Caco-2 (cell line): ENCODE measurements at regions not wholly inside any gene's neighbourhood (a gene's known extent, or its start where the extent isn't known, plus 50 kb on each side); places are given as distances from the start of the nearest gene placed in this dataset.

Source experiments
- BruUV-seq: library from RNA; stranded (reverse); fragments of 400-500 nt; replicated peaks from 2 replicates; lab custom pipeline; 2021; lab: Mats Ljungman, UMichigan
- CTCF ChIA-PET: fragments of 300-600 bp; sonication (Branson Sonifier 250); formaldehyde crosslinking; loops from one replicate; lab custom pipeline; 2022; ENCODE audit warnings: antibody characterized with exemption; lab: Charles Lee
- POLR2A ChIA-PET: fragments of 300-600 bp; sonication (Branson Sonifier 250); formaldehyde crosslinking; loops from one replicate; lab custom pipeline; 2022; ENCODE audit warnings: antibody characterized with exemption; lab: Charles Lee
- DNase-seq, 2 experiments: peaks; one replicate each; pipeline versions ENCODE4 v3.0.0 to v3.0.0-alpha.2; 2020 to 2022
- H3K27me3 ChIP-seq: replicated peaks from 2 replicates; pipeline ENCODE4 v1.6.0; 2011; ENCODE audit warnings: low read length; ENCODE audit not compliant: control insufficient read depth, insufficient read depth
- H3K36me3 ChIP-seq: 2 replicates; pipeline ENCODE4 v1.5.1; 2011; ENCODE audit warnings: low read length; ENCODE audit not compliant: control insufficient read depth, insufficient read depth
- H3K4me1 ChIP-seq: fragments of 250-450 bp; sonication (Bioruptor Pico); 2 replicates; pipeline ENCODE4 v1.5.1; 2020; ENCODE audit warnings: mild to moderate bottlenecking
- H3K4me3 ChIP-seq: 2 replicates; pipeline ENCODE4 v1.5.1; 2011; ENCODE audit warnings: low read depth, mild to moderate bottlenecking, control low read depth, low read length
- H3K9me3 ChIP-seq: fragments of 250-450 bp; sonication (Bioruptor Pico); 2 replicates; pipeline ENCODE4 v1.5.1; 2020; ENCODE audit warnings: mild to moderate bottlenecking, moderate library complexity
- H3K27ac Mint-ChIP-seq: one replicate; pipeline ENCODE4 v1.8.0; 2022; ENCODE audit warnings: mixed read lengths; ENCODE audit not compliant: unreplicated experiment
- H3K27me3 Mint-ChIP-seq: one replicate; pipeline ENCODE4 v1.8.0; 2022; ENCODE audit warnings: mixed read lengths; ENCODE audit not compliant: insufficient read depth, unreplicated experiment
- H3K36me3 Mint-ChIP-seq: one replicate; pipeline ENCODE4 v1.8.0; 2022; ENCODE audit warnings: mild to moderate bottlenecking, mixed read lengths; ENCODE audit not compliant: insufficient read depth, unreplicated experiment
- H3K4me1 Mint-ChIP-seq: one replicate; pipeline ENCODE4 v1.8.0; 2022; ENCODE audit warnings: low read depth, mixed read lengths; ENCODE audit not compliant: unreplicated experiment
- H3K4me3 Mint-ChIP-seq: one replicate; pipeline ENCODE4 v1.8.0; 2022; ENCODE audit warnings: mild to moderate bottlenecking, moderate library complexity, mixed read lengths; ENCODE audit not compliant: unreplicated experiment
- H3K9me3 Mint-ChIP-seq: one replicate; pipeline ENCODE4 v1.8.0; 2022; ENCODE audit warnings: mixed read lengths; ENCODE audit not compliant: unreplicated experiment
- intact Hi-C: fragments of 100-400 bp; cut with micrococcal nuclease; formaldehyde crosslinking; loops from one replicate; pipeline ENCODE4 v1.10.0; 2022; ENCODE audit not compliant: unreplicated experiment
- TF ChIP-seq, protein P1 (sequence below), 2 experiments: fragments of 200-600 bp in 1 of 2; IDR thresholded peaks; 1 replicate in 1 of 2; 2 replicates in 1 of 2; pipeline versions ENCODE4 v1.5.1 to v1.8.0; 2011 to 2022; ENCODE audit warnings: antibody characterized with exemption in 1 of 2, control low read depth in 1 of 2, inconsistent platforms in 1 of 2, low read depth in 1 of 2, low read length in 1 of 2, mild to moderate bottlenecking in 1 of 2, moderate library complexity in 1 of 2; ENCODE audit not compliant: insufficient read depth in 1 of 2, severe bottlenecking in 1 of 2, unreplicated experiment in 1 of 2

DNA sequence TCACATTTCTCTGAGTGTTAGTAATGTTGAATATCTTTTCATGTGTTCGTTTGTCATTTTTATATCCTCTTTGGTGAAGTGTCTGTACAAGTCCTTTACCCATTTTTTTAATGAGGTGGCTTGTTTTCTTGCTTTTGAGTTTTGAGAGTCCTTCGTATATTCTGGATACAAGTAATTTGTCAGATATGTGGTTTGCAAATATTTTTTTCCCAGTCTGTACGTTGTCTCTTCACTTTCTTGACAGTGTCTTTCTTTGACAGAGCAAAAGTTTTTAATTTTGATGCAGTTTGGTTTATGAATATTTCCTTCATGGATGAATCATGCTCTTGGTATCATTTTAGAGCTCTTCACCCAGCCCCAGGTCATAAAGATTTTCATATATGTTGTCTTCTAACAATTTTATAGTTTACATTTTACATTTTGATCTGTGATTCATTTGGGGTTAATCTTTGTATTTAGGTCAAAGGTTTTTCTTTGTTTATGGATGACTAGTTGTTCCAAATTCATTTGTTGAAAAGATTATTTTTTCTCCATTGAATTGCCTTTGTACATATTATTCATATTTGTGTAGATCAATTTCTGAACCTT, 152.5 kb downstream of the MRPL14 start:
- CTCF ChIA-PET = interaction anchor here (0.6 kb wide), 1 partner anchor 202 kb away, joined by 4 read pairs; no protein-coding TSS in a partner anchor
- H3K4me3 Mint-ChIP-seq = no peak overlapping the region
- H3K36me3 Mint-ChIP-seq = peaks cover 4% of the 10 kb centered on the region
- H3K27ac Mint-ChIP-seq = no peak overlapping the region
- peaks cover 18% of the 10 kb centered on the region for H3K4me1 ChIP-seq
- POLR2A ChIA-PET = no interaction called here
- no peak overlapping the region for H3K4me3 ChIP-seq
- H3K27me3 ChIP-seq = no peaks in the 10 kb centered on the region
- H3K9me3 Mint-ChIP-seq = no peaks in the 10 kb centered on the region
- H3K4me1 Mint-ChIP-seq = peaks cover 7% of the 10 kb centered on the region
- no peaks in the 10 kb centered on the region for H3K9me3 ChIP-seq
- H3K27me3 Mint-ChIP-seq = no peaks in the 10 kb centered on the region
- no TSS peak for BruUV-seq
- TF ChIP-seq, protein P1, sequence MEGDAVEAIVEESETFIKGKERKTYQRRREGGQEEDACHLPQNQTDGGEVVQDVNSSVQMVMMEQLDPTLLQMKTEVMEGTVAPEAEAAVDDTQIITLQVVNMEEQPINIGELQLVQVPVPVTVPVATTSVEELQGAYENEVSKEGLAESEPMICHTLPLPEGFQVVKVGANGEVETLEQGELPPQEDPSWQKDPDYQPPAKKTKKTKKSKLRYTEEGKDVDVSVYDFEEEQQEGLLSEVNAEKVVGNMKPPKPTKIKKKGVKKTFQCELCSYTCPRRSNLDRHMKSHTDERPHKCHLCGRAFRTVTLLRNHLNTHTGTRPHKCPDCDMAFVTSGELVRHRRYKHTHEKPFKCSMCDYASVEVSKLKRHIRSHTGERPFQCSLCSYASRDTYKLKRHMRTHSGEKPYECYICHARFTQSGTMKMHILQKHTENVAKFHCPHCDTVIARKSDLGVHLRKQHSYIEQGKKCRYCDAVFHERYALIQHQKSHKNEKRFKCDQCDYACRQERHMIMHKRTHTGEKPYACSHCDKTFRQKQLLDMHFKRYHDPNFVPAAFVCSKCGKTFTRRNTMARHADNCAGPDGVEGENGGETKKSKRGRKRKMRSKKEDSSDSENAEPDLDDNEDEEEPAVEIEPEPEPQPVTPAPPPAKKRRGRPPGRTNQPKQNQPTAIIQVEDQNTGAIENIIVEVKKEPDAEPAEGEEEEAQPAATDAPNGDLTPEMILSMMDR (IDR thresholded peaks at IDR 0.05; ENCODE audit: insufficient read depth in 1 of 2, low read depth in 1 of 2, low read length in 1 of 2, severe bottlenecking in 1 of 2, unreplicated experiment in 1 of 2) = no peak
- intact Hi-C loops = no loop called here
- DNase-seq = no peak
- H3K36me3 ChIP-seq = no peaks in the 10 kb centered on the region

- peaks cover 7% of the 10 kb centered on the region for H3K4me1 Mint-ChIP-seq
- BruUV-seq = no TSS peak
- no peak for DNase-seq
Measured at GRCh38 chr6:43973357-43973756, 153.9 kb downstream of the MRPL14 start.

DNA sequence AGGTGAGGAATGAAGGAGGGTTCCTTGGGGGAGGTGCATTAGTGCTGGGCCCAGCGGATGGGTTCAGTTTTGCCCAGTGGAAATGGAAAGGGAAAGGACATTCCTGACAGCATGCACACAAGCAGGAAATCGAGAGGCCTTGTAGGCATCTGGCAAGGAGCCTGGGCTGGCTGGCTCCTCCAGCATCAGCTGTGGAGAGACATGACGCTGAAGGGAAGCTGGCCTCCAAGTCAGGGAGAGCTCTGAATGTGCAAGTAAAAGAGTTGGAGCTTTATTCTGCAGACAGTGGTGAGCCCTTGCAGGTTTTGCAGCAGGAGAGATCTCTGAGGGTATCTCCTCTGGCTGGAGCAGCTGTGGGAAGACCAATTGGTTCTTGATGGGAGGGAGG, 154.3 kb downstream of the MRPL14 start:
- ChIA-PET POLR2A (no interaction called here), CTCF (no interaction called here)
- Histone ChIP-seq H3K4me1 (peaks cover 10% of the 10 kb centered on the region), H3K27me3 (no peaks in the 10 kb centered on the region), H3K9me3 (no peaks in the 10 kb centered on the region), H3K4me3 (no peak overlapping the region), H3K36me3 (no peaks in the 10 kb centered on the region)
- peaks cover 6% of the 10 kb centered on the region for H3K4me1 Mint-ChIP-seq
- intact Hi-C loops = no loop called here
- H3K27me3 Mint-ChIP-seq = no peaks in the 10 kb centered on the region
- H3K27ac Mint-ChIP-seq = no peak overlapping the region
- TF ChIP-seq, protein P1 (IDR thresholded peaks at IDR 0.05; ENCODE audit: insufficient read depth in 1 of 2, low read depth in 1 of 2, low read length in 1 of 2, severe bottlenecking in 1 of 2, unreplicated experiment in 1 of 2) = no peak
- H3K36me3 Mint-ChIP-seq = peaks cover 4% of the 10 kb centered on the region
- no TSS peak for BruUV-seq
- no peaks in the 10 kb centered on the region for H3K9me3 Mint-ChIP-seq
- H3K4me3 Mint-ChIP-seq = no peak overlapping the region
- no peak for DNase-seq

More at GRCh38 chr6:43973357-43973756, 153.9 kb downstream of the MRPL14 start:
- H3K36me3 Mint-ChIP-seq = peaks cover 4% of the 10 kb centered on the region
- Histone ChIP-seq H3K4me3 (no peak overlapping the region), H3K9me3 (no peaks in the 10 kb centered on the region), H3K27me3 (no peaks in the 10 kb centered on the region), H3K36me3 (no peaks in the 10 kb centered on the region), H3K4me1 (peaks cover 14% of the 10 kb centered on the region)
- TF ChIP-seq, protein P1 (IDR thresholded peaks at IDR 0.05; ENCODE audit: insufficient read depth in 1 of 2, low read depth in 1 of 2, low read length in 1 of 2, severe bottlenecking in 1 of 2, unreplicated experiment in 1 of 2) = no peak
- H3K4me3 Mint-ChIP-seq = no peak overlapping the region
- POLR2A ChIA-PET = no interaction called here
- no peaks in the 10 kb centered on the region for H3K9me3 Mint-ChIP-seq
- CTCF ChIA-PET = no interaction called here
- intact Hi-C loops = no loop called here
- no peak overlapping the region for H3K27ac Mint-ChIP-seq
- H3K27me3 Mint-ChIP-seq = no peaks in the 10 kb centered on the region
